Trophoblast cell (in vitro differentiated cells and primary cell): ENCODE measurements at regions not wholly inside any gene's neighbourhood (a gene's known extent, or its start where the extent isn't known, plus 50 kb on each side); places are given as distances from the start of the nearest gene placed in this dataset.
A peak's percentile ranks its signal among the peaks of the same experiment; 100 is the strongest.

Experiments used
- DNase-seq, 2 donors: peaks; one replicate each; pipeline ENCODE4 v3.0.0-alpha.2; 2016
- H2AFZ ChIP-seq: 2 replicates; pipeline ENCODE4 v1.6.1; 2013; ENCODE audit warnings: low read length, moderate library complexity, mild to moderate bottlenecking; ENCODE audit not compliant: insufficient read depth, poor library complexity
- H2AK5ac ChIP-seq: 2 replicates; pipeline ENCODE4 v1.6.1; 2013; ENCODE audit warnings: mild to moderate bottlenecking, low read length
- H2BK120ac ChIP-seq: 2 replicates; pipeline ENCODE4 v1.6.1; 2013; ENCODE audit warnings: low read length, mild to moderate bottlenecking, moderate library complexity; ENCODE audit not compliant: insufficient read depth, poor library complexity
- H2BK12ac ChIP-seq: 2 replicates; pipeline ENCODE4 v1.6.1; 2013; ENCODE audit warnings: mild to moderate bottlenecking, low read length, moderate library complexity
- H2BK5ac ChIP-seq: 2 replicates; pipeline ENCODE4 v1.6.1; 2013; ENCODE audit warnings: low read length, low read depth, moderate library complexity, mild to moderate bottlenecking; ENCODE audit not compliant: poor library complexity
- H3K14ac ChIP-seq: 2 replicates; pipeline ENCODE4 v1.6.1; 2013; ENCODE audit warnings: mild to moderate bottlenecking, low read length
- H3K18ac ChIP-seq: 2 replicates; pipeline ENCODE4 v1.6.1; 2013; ENCODE audit warnings: mild to moderate bottlenecking, low read length
- H3K23ac ChIP-seq: 2 replicates; pipeline ENCODE4 v1.6.1; 2013; ENCODE audit warnings: low read length
- H3K27ac ChIP-seq: 2 replicates; pipeline ENCODE4 v1.5.1; 2013; ENCODE audit warnings: low read depth, mild to moderate bottlenecking, inconsistent platforms, low read length, moderate library complexity
- H3K27me3 ChIP-seq: 2 replicates; pipeline ENCODE4 v1.6.1; 2013; ENCODE audit warnings: inconsistent platforms, mild to moderate bottlenecking, low read length, moderate library complexity; ENCODE audit not compliant: insufficient read depth
- H3K36me3 ChIP-seq, 2 experiments: 1 replicate in 1 of 2; 2 replicates in 1 of 2; pipeline ENCODE4 v1.6.1; 2013; ENCODE audit warnings: low read length in 2 of 2, mild to moderate bottlenecking in 2 of 2, moderate library complexity in 1 of 2; ENCODE audit not compliant: insufficient read depth in 2 of 2, control insufficient read depth in 1 of 2
- H3K4ac ChIP-seq: 2 replicates; pipeline ENCODE4 v1.6.1; 2013; ENCODE audit warnings: low read depth, mild to moderate bottlenecking, low read length, moderate library complexity
- H3K4me1 ChIP-seq, 2 experiments: 1 replicate in 1 of 2; 2 replicates in 1 of 2; pipeline ENCODE4 v1.6.1; 2013; ENCODE audit warnings: low read length in 2 of 2, mild to moderate bottlenecking in 2 of 2, moderate library complexity in 1 of 2; ENCODE audit not compliant: insufficient read depth in 2 of 2, control insufficient read depth in 1 of 2
- H3K4me2 ChIP-seq: 2 replicates; pipeline ENCODE4 v1.6.1; 2013; ENCODE audit warnings: inconsistent platforms, mild to moderate bottlenecking, low read length, moderate library complexity
- H3K4me3 ChIP-seq: 2 replicates; pipeline ENCODE4 v1.5.1; 2013; ENCODE audit warnings: mild to moderate bottlenecking, low read depth, low read length, inconsistent platforms
- H3K79me1 ChIP-seq: one replicate; pipeline ENCODE4 v1.6.1; 2013; ENCODE audit warnings: low read length
- H3K79me2 ChIP-seq: 2 replicates; pipeline ENCODE4 v1.6.1; 2013; ENCODE audit warnings: low read length, mild to moderate bottlenecking; ENCODE audit not compliant: control insufficient read depth, insufficient read depth, poor library complexity
- H3K9ac ChIP-seq: 2 replicates; pipeline ENCODE4 v1.6.1; 2013; ENCODE audit warnings: mild to moderate bottlenecking, low read length
- H3K9me3 ChIP-seq: 2 replicates; pipeline ENCODE4 v1.6.1; 2013; ENCODE audit warnings: low read depth, mild to moderate bottlenecking, control low read depth, inconsistent platforms, low read length; ENCODE audit not compliant: insufficient read depth
- H4K12ac ChIP-seq: 2 replicates; pipeline ENCODE4 v1.6.1; 2013; ENCODE audit warnings: low read depth, mild to moderate bottlenecking, low read length, moderate library complexity
- H4K8ac ChIP-seq: 2 replicates; pipeline ENCODE4 v1.6.1; 2013; ENCODE audit warnings: low read depth, mild to moderate bottlenecking, low read length, moderate library complexity
- H4K91ac ChIP-seq: one replicate; pipeline ENCODE4 v1.6.1; 2013; ENCODE audit warnings: low read depth, mild to moderate bottlenecking, low read length, moderate library complexity
- WGBS: extraction: QIAGEN DNeasy Blood & Tissue Kit; methylation state at CpG from one replicate; pipeline ENCODE4 v1.1.7; 2013; ENCODE audit warnings: missing lambda C conversion rate; ENCODE audit not compliant: insufficient read length, insufficient coverage; ENCODE audit errors: extremely low coverage; 5-methylcytosine and 5-hydroxymethylcytosine counted together

GRCh38 chr2:67842375-67842959 lies 220.3 kb downstream of the C1D start:
- Histone ChIP-seq H3K9ac (no peak overlapping the region), H2BK120ac (no peak overlapping the region), H3K27ac (no peak overlapping the region), H4K12ac (no peak overlapping the region), H3K4me1 (peaks cover 0 to 2% of the 10 kb centered on the region in 2 experiments), H2BK5ac (no peak overlapping the region), H3K18ac (no peak overlapping the region), H3K4me3 (no peak overlapping the region), H3K23ac (no peak overlapping the region), H3K36me3 (no peaks in the 10 kb centered on the region), H4K91ac (no peak overlapping the region), H3K9me3 (no peaks in the 10 kb centered on the region), H2BK12ac (no peak overlapping the region), H3K4me2 (no peak overlapping the region), H2AK5ac (no peak overlapping the region), H3K79me2 (no peaks in the 10 kb centered on the region), H3K4ac (no peak overlapping the region), H4K8ac (no peak overlapping the region), H3K79me1 (peaks cover 1% of the 10 kb centered on the region), H2AFZ (no peak overlapping the region), H3K27me3 (no peaks in the 10 kb centered on the region), H3K14ac (no peak overlapping the region)
- no CpG with 5 or more reads among the region's 9 CpGs for WGBS
- peak in 1 of 2 donors; percentile 20 for DNase-seq

- Histone ChIP-seq H3K27ac (no peak overlapping the region), H2AK5ac (no peak overlapping the region), H2BK120ac (no peak overlapping the region), H3K79me2 (no peaks in the 10 kb centered on the region), H3K4me3 (no peak overlapping the region), H4K12ac (no peak overlapping the region), H4K8ac (no peak overlapping the region), H3K27me3 (no peaks in the 10 kb centered on the region), H2BK5ac (no peak overlapping the region), H3K4me2 (no peak overlapping the region), H3K14ac (no peak overlapping the region), H2AFZ (no peak overlapping the region), H2BK12ac (no peak overlapping the region), H3K23ac (peak overlapping the region; percentile 2), H3K9me3 (no peaks in the 10 kb centered on the region), H3K79me1 (peaks cover 1% of the 10 kb centered on the region), H3K4me1 (peaks cover 0 to 2% of the 10 kb centered on the region in 2 experiments), H3K18ac (no peak overlapping the region), H3K36me3 (no peaks in the 10 kb centered on the region), H4K91ac (no peak overlapping the region), H3K9ac (no peak overlapping the region), H3K4ac (no peak overlapping the region)
- no peak for DNase-seq
- WGBS, result no CpG with 5 or more reads among the region's 1 CpG
Measured at GRCh38 chr2:67844024-67844540, 218.7 kb downstream of the C1D start.

- Histone ChIP-seq H3K18ac (no peak overlapping the region), H3K4me3 (no peak overlapping the region), H4K12ac (no peak overlapping the region), H4K8ac (no peak overlapping the region), H3K36me3 (no peaks in the 10 kb centered on the region), H3K23ac (no peak overlapping the region), H3K4ac (no peak overlapping the region), H3K9me3 (no peaks in the 10 kb centered on the region), H2AK5ac (no peak overlapping the region), H2BK12ac (no peak overlapping the region), H4K91ac (no peak overlapping the region), H3K79me1 (peaks cover 1% of the 10 kb centered on the region), H2BK120ac (no peak overlapping the region), H3K14ac (no peak overlapping the region), H2AFZ (peak overlapping the region; percentile 67), H3K4me2 (peak overlapping the region; percentile 2), H3K79me2 (no peaks in the 10 kb centered on the region), H3K4me1 (peaks cover 0 to 2% of the 10 kb centered on the region in 2 experiments), H3K27ac (no peak overlapping the region), H2BK5ac (no peak overlapping the region), H3K9ac (no peak overlapping the region), H3K27me3 (no peaks in the 10 kb centered on the region)
- WGBS, result no CpG with 5 or more reads among the region's 8 CpGs
- DNase-seq, result no peak
Measured at GRCh38 chr2:67845621-67846369, 217.0 kb downstream of the C1D start.

GRCh38 chr2:67846370-67847070 lies 216.3 kb downstream of the C1D start:
- H3K4me1 ChIP-seq, result peaks cover 0 to 2% of the 10 kb centered on the region in 2 experiments
- DNase-seq, result peak; percentile 92 to 95
- H4K91ac ChIP-seq, result no peak overlapping the region

More at GRCh38 chr2:67846370-67847070, 216.3 kb downstream of the C1D start:
- Histone ChIP-seq H3K27me3 (no peaks in the 10 kb centered on the region), H2AK5ac (no peak overlapping the region), H3K27ac (no peak overlapping the region), H2BK12ac (no peak overlapping the region), H3K23ac (no peak overlapping the region), H3K18ac (no peak overlapping the region), H3K9me3 (no peaks in the 10 kb centered on the region), H2BK5ac (no peak overlapping the region), H3K4me2 (peak overlapping the region; percentile 2), H4K12ac (no peak overlapping the region), H3K79me1 (peaks cover 1% of the 10 kb centered on the region), H2BK120ac (no peak overlapping the region), H3K4ac (no peak overlapping the region), H3K14ac (no peak overlapping the region), H3K36me3 (no peaks in the 10 kb centered on the region), H2AFZ (no peak overlapping the region), H4K8ac (no peak overlapping the region), H3K4me3 (no peak overlapping the region), H3K9ac (no peak overlapping the region), H3K79me2 (no peaks in the 10 kb centered on the region)
- no CpG with 5 or more reads among the region's 16 CpGs for WGBS
